Loucy (cell line): ENCODE measurements at regions not wholly inside any gene's neighbourhood (a gene's known extent, or its start where the extent isn't known, plus 50 kb on each side); places are given as distances from the start of the nearest gene placed in this dataset.

Experiments
- CTCF ChIP-seq: fragments of 200-600 bp; sonication (generic); conservative IDR thresholded peaks from 2 replicates; pipeline ENCODE4 v1.5.1; 2014; ENCODE audit warnings: mild to moderate bottlenecking, antibody characterized with exemption, low read length
- EZH2phosphoT487 ChIP-seq: fragments of 200-600 bp; IDR thresholded peaks from 2 replicates; pipeline ENCODE4 v1.6.1; 2018; ENCODE audit warnings: antibody characterized with exemption, mild to moderate bottlenecking, moderate library complexity, borderline replicate concordance

- TF ChIP-seq EZH2phosphoT487 (no peak), CTCF (no peak)
Measured at GRCh38 chr5:163386352-163386751, 51.0 kb upstream of the CCNG1 start.
